GM12874 (cell line): ENCODE measurements at regions not wholly inside any gene's neighbourhood (a gene's known extent, or its start where the extent isn't known, plus 50 kb on each side); places are given as distances from the start of the nearest gene placed in this dataset.

Experiments used
- TF ChIP-seq, protein P1 (sequence below): IDR thresholded peaks from 2 replicates; pipeline ENCODE4 v1.5.1; 2011; ENCODE audit warnings: low read depth, mild to moderate bottlenecking, control low read depth, low read length, moderate library complexity; ENCODE audit not compliant: insufficient read depth

DNA sequence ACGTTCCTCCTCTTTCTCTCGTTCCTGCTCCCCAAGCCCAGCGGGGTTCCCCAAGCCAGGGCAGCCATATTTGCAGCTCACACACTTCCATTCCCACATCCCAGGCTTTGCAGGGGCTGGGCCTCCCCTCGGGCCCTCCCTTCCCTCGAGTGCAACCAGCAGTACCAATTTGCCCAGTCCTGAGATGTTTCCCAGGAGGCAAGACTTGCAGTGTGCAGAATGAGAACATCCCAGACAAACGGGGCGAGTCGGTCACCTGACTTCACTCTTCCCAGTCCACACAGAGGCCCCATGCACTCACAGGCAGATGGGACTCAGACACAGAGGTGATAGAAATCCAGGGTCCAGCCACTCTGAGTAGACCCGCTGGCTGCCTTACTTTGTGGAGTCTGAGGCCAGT, 56.2 kb upstream of the SLC6A6 start:
- TF ChIP-seq, protein P1, sequence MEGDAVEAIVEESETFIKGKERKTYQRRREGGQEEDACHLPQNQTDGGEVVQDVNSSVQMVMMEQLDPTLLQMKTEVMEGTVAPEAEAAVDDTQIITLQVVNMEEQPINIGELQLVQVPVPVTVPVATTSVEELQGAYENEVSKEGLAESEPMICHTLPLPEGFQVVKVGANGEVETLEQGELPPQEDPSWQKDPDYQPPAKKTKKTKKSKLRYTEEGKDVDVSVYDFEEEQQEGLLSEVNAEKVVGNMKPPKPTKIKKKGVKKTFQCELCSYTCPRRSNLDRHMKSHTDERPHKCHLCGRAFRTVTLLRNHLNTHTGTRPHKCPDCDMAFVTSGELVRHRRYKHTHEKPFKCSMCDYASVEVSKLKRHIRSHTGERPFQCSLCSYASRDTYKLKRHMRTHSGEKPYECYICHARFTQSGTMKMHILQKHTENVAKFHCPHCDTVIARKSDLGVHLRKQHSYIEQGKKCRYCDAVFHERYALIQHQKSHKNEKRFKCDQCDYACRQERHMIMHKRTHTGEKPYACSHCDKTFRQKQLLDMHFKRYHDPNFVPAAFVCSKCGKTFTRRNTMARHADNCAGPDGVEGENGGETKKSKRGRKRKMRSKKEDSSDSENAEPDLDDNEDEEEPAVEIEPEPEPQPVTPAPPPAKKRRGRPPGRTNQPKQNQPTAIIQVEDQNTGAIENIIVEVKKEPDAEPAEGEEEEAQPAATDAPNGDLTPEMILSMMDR = no peak

DNA sequence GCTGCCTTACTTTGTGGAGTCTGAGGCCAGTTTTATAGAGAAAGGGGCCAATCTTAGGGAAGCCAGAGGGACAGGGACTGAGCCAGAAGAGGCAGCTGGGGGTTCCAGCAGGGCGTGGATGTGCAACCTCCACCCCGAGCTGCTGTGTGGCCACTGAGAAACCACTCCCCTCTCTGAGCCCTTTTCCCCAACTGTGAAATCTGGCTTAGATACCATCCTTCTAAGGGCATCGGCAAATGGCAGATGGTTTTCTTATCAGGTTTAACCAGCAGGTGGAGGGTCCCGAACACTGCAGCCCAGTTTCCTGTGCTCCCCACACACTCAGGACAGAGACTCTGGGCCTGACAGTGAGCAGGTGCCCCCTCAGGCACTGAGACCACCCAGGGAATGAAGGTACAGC, 55.8 kb upstream of the SLC6A6 start:
- TF ChIP-seq, protein P1 = no peak

DNA sequence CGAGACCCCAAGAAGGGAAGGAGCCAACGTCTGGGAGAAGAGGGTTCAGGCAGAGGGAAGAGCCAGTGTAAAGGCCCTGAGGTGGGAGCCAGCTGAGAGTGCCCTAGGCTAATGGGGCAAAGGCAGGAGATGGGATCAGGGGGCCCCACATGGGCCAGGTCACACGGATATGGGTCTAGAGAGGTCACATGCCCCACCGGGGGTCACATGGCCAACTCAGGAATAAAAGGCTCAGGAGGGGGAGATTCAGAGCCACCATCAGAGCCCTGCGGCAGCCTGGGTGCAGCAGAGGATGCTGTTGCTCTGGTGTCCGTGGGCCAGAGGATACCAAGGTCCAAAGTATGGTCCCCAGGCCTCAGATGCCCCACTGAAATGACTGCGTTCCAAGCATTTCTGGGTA, 55.3 kb upstream of the SLC6A6 start:
- TF ChIP-seq, protein P1 = no peak

DNA sequence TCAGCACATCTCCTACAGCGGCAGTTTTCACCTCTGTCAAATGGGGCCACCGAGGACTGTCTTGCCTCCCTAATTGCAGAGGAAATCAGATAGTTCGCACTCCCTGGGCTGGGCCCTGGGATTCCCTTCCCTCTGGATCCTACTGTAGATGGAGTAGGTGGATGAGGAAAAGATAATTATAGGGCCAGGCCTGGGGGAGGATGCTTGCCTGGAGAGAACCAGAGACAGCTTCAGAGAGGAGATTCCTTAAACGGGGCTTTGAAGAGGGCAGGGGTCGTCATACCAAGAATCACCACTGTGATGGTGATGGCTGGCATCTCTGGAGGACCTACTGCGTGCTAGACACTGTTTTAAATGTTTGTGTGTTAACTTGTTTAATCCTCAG, 50.8 kb upstream of the SLC6A6 start:
- TF ChIP-seq, protein P1 = no peak

DNA sequence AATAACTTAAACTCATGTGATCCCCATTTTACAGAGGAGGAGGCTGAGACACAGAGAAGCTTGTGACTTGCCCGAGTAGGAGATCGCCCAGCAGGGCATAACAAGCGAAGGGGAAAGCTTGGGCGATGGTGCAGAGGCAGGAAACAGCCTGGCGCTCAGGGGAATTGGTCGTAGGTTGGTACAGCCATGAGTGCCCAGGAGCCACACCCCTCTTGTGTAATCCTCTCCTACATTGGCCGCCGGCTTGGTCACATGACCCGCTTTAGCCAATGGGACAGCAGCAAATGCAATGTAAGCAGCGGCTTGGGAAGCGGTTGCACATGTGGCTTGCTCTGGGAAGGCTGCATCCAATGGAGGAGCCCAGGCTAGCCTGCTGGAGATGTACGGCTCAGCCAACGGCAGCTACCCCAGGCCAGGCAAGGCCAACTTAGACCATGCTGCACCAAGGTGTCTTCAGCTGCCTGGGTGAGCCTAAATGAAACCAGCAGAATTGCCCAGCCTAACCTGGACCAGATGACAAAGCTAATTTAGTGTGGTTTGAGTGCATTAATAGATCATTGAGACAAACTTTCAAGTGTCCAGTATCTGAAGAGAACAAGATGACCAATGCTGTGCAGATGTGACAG, 50.3 kb upstream of the SLC6A6 start:
- TF ChIP-seq, protein P1 = no peak
